GM12878 (cell line): ENCODE measurements at regions not wholly inside any gene's neighbourhood (a gene's known extent, or its start where the extent isn't known, plus 50 kb on each side); places are given as distances from the start of the nearest gene placed in this dataset.

ENCODE experiments used
- ATAC-seq: fragments of 200-7000 bp; cut with Tn5 transposase; 3 replicates; pipeline ENCODE4 v1.9.1; 2020; ENCODE audit warnings: mild to moderate bottlenecking, moderate library complexity
- BruUV-seq: library from RNA; stranded (reverse); fragments of 400-500 nt; replicated peaks from 2 replicates; lab custom pipeline; 2021; lab: Mats Ljungman, UMichigan
- CTCF ChIA-PET: fragments of 300-600 bp; sonication (Branson Sonifier 250); formaldehyde crosslinking; extraction: SDS; loops from one replicate; lab custom pipeline; 2021; ENCODE audit warnings: inconsistent platforms; lab: Yijun Ruan, JAX
- POLR2A ChIA-PET: fragments of 350-600 bp; formaldehyde crosslinking; extraction: SDS; loops from one replicate; lab custom pipeline; 2021; ENCODE audit warnings: inconsistent platforms; lab: Charles Lee
- RAD21 ChIA-PET: fragments of 300-600 bp; sonication (Branson Sonifier 250); formaldehyde crosslinking; loops from one replicate; lab custom pipeline; 2023; ENCODE audit warnings: antibody characterized with exemption; ENCODE audit not compliant: unreplicated experiment; lab: Charles Lee
- SMC1A ChIA-PET: fragments of 300-600 bp; sonication (Branson Sonifier 250); formaldehyde crosslinking; loops from one replicate; lab custom pipeline; 2023; ENCODE audit not compliant: unreplicated experiment, uncharacterized antibody; lab: Charles Lee
- DNase-seq: peaks from one replicate; pipeline ENCODE4 v3.0.0-alpha.2; 2011; ENCODE audit warnings: low read depth, low spot score
- FAIRE-seq: peaks from 3 replicates; lab custom pipeline; 2011; peaks lifted over from hg19 to GRCh38; lab: Jason Lieb, UNC
- H2AFZ ChIP-seq: 2 replicates; pipeline ENCODE4 v1.6.0; 2011; ENCODE audit warnings: low read depth, low read length, control low read depth; ENCODE audit not compliant: control insufficient read depth
- H3K27ac ChIP-seq: 2 replicates; pipeline ENCODE4 v1.5.1; 2011; ENCODE audit warnings: control low read depth; ENCODE audit not compliant: control insufficient read depth, insufficient read depth
- H3K27me3 ChIP-seq, 2 experiments: replicated peaks in 1 of 2; 2 replicates each; pipeline versions ENCODE4 v1.6.0 to v1.6.1; 2011; ENCODE audit warnings: low read length in 1 of 2; ENCODE audit not compliant: control insufficient read depth in 2 of 2, insufficient read depth in 2 of 2
- H3K36me3 ChIP-seq, 2 experiments: 2 replicates each; pipeline ENCODE4 v1.5.1; 2011; ENCODE audit warnings: low read length in 1 of 2; ENCODE audit not compliant: control insufficient read depth in 2 of 2, insufficient read depth in 2 of 2
- H3K4me1 ChIP-seq: 2 replicates; pipeline ENCODE4 v1.6.1; 2011; ENCODE audit warnings: mild to moderate bottlenecking, low read length, moderate library complexity, mixed read lengths; ENCODE audit not compliant: control insufficient read depth, insufficient read depth
- H3K4me2 ChIP-seq: 2 replicates; pipeline ENCODE4 v1.6.0; 2011; ENCODE audit warnings: control low read depth; ENCODE audit not compliant: control insufficient read depth, insufficient read depth
- H3K4me3 ChIP-seq: fragments of 200-600 bp; sonication (generic); 2 replicates; pipeline ENCODE4 v1.5.1; 2016
- H3K79me2 ChIP-seq: 2 replicates; pipeline ENCODE4 v1.6.0; 2011; ENCODE audit warnings: low read length; ENCODE audit not compliant: control insufficient read depth, insufficient read depth
- H3K9ac ChIP-seq: 2 replicates; pipeline ENCODE4 v1.8.0; 2011; ENCODE audit warnings: low read length, control low read depth, mixed read lengths; ENCODE audit not compliant: control insufficient read depth, insufficient read depth
- H3K9me3 ChIP-seq: replicated peaks from 3 replicates; pipeline ENCODE4 v1.5.1; 2011; ENCODE audit warnings: mild to moderate bottlenecking, low read length; ENCODE audit not compliant: control insufficient read depth, insufficient read depth
- H4K20me1 ChIP-seq: 2 replicates; pipeline ENCODE4 v1.6.0; 2011; ENCODE audit not compliant: control insufficient read depth, insufficient read depth
- ATF7 ChIP-seq: fragments of 450-650 bp; IDR thresholded peaks from 2 replicates; pipeline ENCODE4 v1.6.1; 2016; ENCODE audit warnings: low read depth, mild to moderate bottlenecking
- CBX5 ChIP-seq: sonication (generic); IDR thresholded peaks from 2 replicates; pipeline ENCODE4 v1.6.1; 2016; ENCODE audit warnings: low read depth, moderate library complexity, mild to moderate bottlenecking, inconsistent platforms
- E2F4 ChIP-seq: IDR thresholded peaks from 2 replicates; pipeline ENCODE4 v1.6.1; 2012; ENCODE audit warnings: low read depth, low read length, improper control_type of control experiment
- EED ChIP-seq: sonication (generic); IDR thresholded peaks from 2 replicates; pipeline ENCODE4 v1.6.1; 2016; ENCODE audit warnings: antibody characterized with exemption, low read depth
- EP300 ChIP-seq, 2 experiments: fragments of 150-350 bp in 1 of 2; IDR thresholded peaks; 2 replicates each; pipeline ENCODE4 v1.6.1; 2011 to 2012; ENCODE audit warnings: low read depth in 2 of 2, low read length in 2 of 2, borderline replicate concordance in 1 of 2, improper control_type of control experiment in 1 of 2, inconsistent platforms in 1 of 2; ENCODE audit not compliant: control insufficient read depth in 1 of 2
- HDAC6 ChIP-seq: fragments of 200-600 bp; sonication (generic); IDR thresholded peaks from one replicate; pipeline ENCODE4 v1.8.0; 2017; ENCODE audit warnings: antibody characterized with exemption; ENCODE audit not compliant: unreplicated experiment
- IKZF2 ChIP-seq, 2 experiments: fragments of 450-650 bp; IDR thresholded peaks; 2 replicates each; pipeline ENCODE4 v1.6.1; 2017; ENCODE audit warnings: mild to moderate bottlenecking in 2 of 2, moderate library complexity in 2 of 2
- JUNB ChIP-seq: IDR thresholded peaks from 2 replicates; pipeline ENCODE4 v1.6.1; 2016; ENCODE audit warnings: antibody characterized with exemption, mild to moderate bottlenecking
- MEF2A ChIP-seq: IDR thresholded peaks from 2 replicates; pipeline ENCODE4 v1.6.1; 2011; ENCODE audit warnings: low read depth, mild to moderate bottlenecking, low read length, moderate library complexity; ENCODE audit not compliant: insufficient read depth
- MEF2B ChIP-seq: fragments of 450-650 bp; IDR thresholded peaks from 2 replicates; pipeline ENCODE4 v1.6.1; 2018; ENCODE audit warnings: mild to moderate bottlenecking, moderate library complexity; ENCODE audit not compliant: partially characterized antibody, poor library complexity, severe bottlenecking
- NR2C2 ChIP-seq: IDR thresholded peaks from 2 replicates; pipeline ENCODE4 v1.6.1; 2011; ENCODE audit warnings: borderline replicate concordance, low read depth; ENCODE audit not compliant: control insufficient read depth, insufficient read length
- POU2F2 ChIP-seq: IDR thresholded peaks from 3 replicates; pipeline ENCODE4 v1.6.1; 2011; ENCODE audit warnings: low read depth, mild to moderate bottlenecking, low read length, borderline replicate concordance
- RAD51 ChIP-seq: fragments of 450-650 bp; IDR thresholded peaks from 2 replicates; pipeline ENCODE4 v1.6.1; 2016; ENCODE audit warnings: moderate library complexity, mild to moderate bottlenecking, inconsistent platforms
- SMARCA5 ChIP-seq: fragments of 450-650 bp; IDR thresholded peaks from 2 replicates; pipeline ENCODE4 v1.6.1; 2017; ENCODE audit warnings: mild to moderate bottlenecking
- TAF1 ChIP-seq: IDR thresholded peaks from 2 replicates; pipeline ENCODE4 v1.6.1; 2011; ENCODE audit warnings: mild to moderate bottlenecking, low read depth, low read length, borderline replicate concordance
- USF1 ChIP-seq: IDR thresholded peaks from 2 replicates; pipeline ENCODE4 v1.6.1; 2011; ENCODE audit warnings: borderline replicate concordance, low read depth, mild to moderate bottlenecking, moderate library complexity, mixed read lengths, low read length; ENCODE audit not compliant: insufficient read depth; ENCODE audit errors: extremely low read length
- USF2 ChIP-seq: IDR thresholded peaks from 2 replicates; pipeline ENCODE4 v1.6.1; 2011; ENCODE audit warnings: low read depth, low read length, improper control_type of control experiment, borderline replicate concordance
- WGBS: methylation state at CpG from one replicate; pipeline ENCODE4 v1.1.6; 2016; ENCODE audit warnings: low lambda C conversion rate; ENCODE audit not compliant: insufficient replicate concordance, insufficient coverage; ENCODE audit errors: missing lambda C conversion rate; 5-methylcytosine and 5-hydroxymethylcytosine counted together
- in situ Hi-C: fragments of 300-500 bp; cut with MboI; formaldehyde crosslinking; loops from 9 replicates; pipeline ENCODE4 v1.14.3; 2018; ENCODE audit warnings: mixed read lengths
- intact Hi-C: fragments of 100-400 bp; cut with micrococcal nuclease; formaldehyde crosslinking; loops from one replicate; pipeline ENCODE4 v1.14.2; 2022; ENCODE audit not compliant: unreplicated experiment

- TF ChIP-seq MEF2B (no peak), USF1 (peak; percentile 87), MEF2A (0 out of 2 replicates have a peak, but pooled peaks have one; percentile 37), ATF7 (no peak), RAD51 (peak; percentile 79), JUNB (peak; percentile 39; the same call in 1 of the 2 replicates), USF2 (peak; percentile 67; the same call in 1 of the 2 replicates), POU2F2 (no peak), EED (peak; percentile 52; the same call in 1 of the 2 replicates)
These were observed 189.2 kb upstream of the NR3C1 start (continued) for GRCh38 chr5:143592648-143593047.

- BruUV-seq, result no TSS peak
- RAD21 ChIA-PET, result interaction anchor here (1.8 to 2.2 kb wide), 2 partner anchors 10 to 25 kb away, joined by 4 to 5 read pairs; no protein-coding TSS in a partner anchor
- CTCF ChIA-PET, result interaction anchor here (3.9 kb wide), 1 partner anchor 14 kb away, joined by 19 read pairs; no protein-coding TSS in a partner anchor
- in situ Hi-C loops (no loop called here), intact Hi-C loops (loop anchor here (2.0 kb wide), 1 partner anchor 18 kb away; no protein-coding TSS in a partner anchor)
- Histone ChIP-seq H4K20me1 (no peaks in the 10 kb centered on the region), H2AFZ (peak overlapping the region; percentile 36; the same call in 1 of the 2 replicates), H3K4me2 (no peak overlapping the region), H3K4me1 (peaks cover 18% of the 10 kb centered on the region), H3K9ac (no peak overlapping the region), H3K79me2 (no peaks in the 10 kb centered on the region), H3K9me3 (no peaks in the 10 kb centered on the region; the same call in 2 of the 3 replicates), H3K4me3 (no peak overlapping the region), H3K27me3 (no peaks in the 10 kb centered on the region), H3K36me3 (no peaks in the 10 kb centered on the region), H3K27ac (no peak overlapping the region)
- 79% methylated on average over 7 of the region's 7 CpGs for WGBS
- ATAC-seq (no peak), FAIRE-seq (no peak), DNase-seq (no peak)
- POLR2A ChIA-PET, result no interaction called here
- SMC1A ChIA-PET, result interaction anchor here (0.7 to 5.7 kb wide), 8 partner anchors 14 to 668 kb away, joined by 3 to 56 read pairs (median 4); no protein-coding TSS in a partner anchor
- TF ChIP-seq NR2C2, result no peak
- TF ChIP-seq IKZF2 (IDR thresholded peaks at IDR 0.05), result no peak
- no peak for TF ChIP-seq CBX5
- TF ChIP-seq TAF1, result no peak
- TF ChIP-seq SMARCA5, result no peak
- no peak for TF ChIP-seq EP300 (IDR thresholded peaks at IDR 0.05; ENCODE audit: borderline replicate concordance in 1 of 2, control insufficient read depth in 1 of 2, low read depth in 2 of 2, low read length in 2 of 2)
- no peak for TF ChIP-seq E2F4
- no peak for TF ChIP-seq HDAC6
These were observed 185.6 kb upstream of the NR3C1 start for GRCh38 chr5:143588933-143589662.
